ENCODE measurements at regions not wholly inside any gene's neighbourhood (a gene's known extent, or its start where the extent isn't known, plus 50 kb on each side); places are given as distances from the start of the nearest gene placed in this dataset.

GRCh38 chr1:82823876-82824275 lies 1023.1 kb downstream of the ADGRL2 start:
- no peaks in the 10 kb centered on the region for H3K27me3 ChIP-seq
- H3K9me3 ChIP-seq (replicated peaks in 1 of 3) = no peaks in the 10 kb centered on the region
- H3K36me3 ChIP-seq (replicated peaks in 1 of 2) = no peaks in the 10 kb centered on the region
- whole genome bisulfite sequencing, 4 donors = 83 to 91% (median 87%) methylated on average over 3 of the region's 3 CpGs
- no peaks in the 10 kb centered on the region for H3K4me1 ChIP-seq (replicated peaks in 1 of 2)
- no peak for DNase-seq
- no peak overlapping the region for H3K4me3 ChIP-seq
- TF ChIP-seq POLR2A (IDR thresholded peaks at IDR 0.05) = no peak
- TF ChIP-seq CTCF (IDR thresholded peaks at IDR 0.05) = no peak
- intact Hi-C loops (cut with DNase I) = no loop called here
- no peak overlapping the region for H3K27ac ChIP-seq

- 72 to 83% (median 75%) methylated on average over 3 of the region's 3 CpGs for WGBS, 4 donors
- no peak overlapping the region for H3K27ac ChIP-seq
- no peak for DNase-seq
- no peaks in the 10 kb centered on the region for H3K36me3 ChIP-seq (replicated peaks in 1 of 2)
- intact Hi-C loops (cut with DNase I) = no loop called here
- H3K9me3 ChIP-seq (replicated peaks in 1 of 3) = no peaks in the 10 kb centered on the region
- no peaks in the 10 kb centered on the region for H3K27me3 ChIP-seq
- TF ChIP-seq CTCF (IDR thresholded peaks at IDR 0.05) (no peak), POLR2A (IDR thresholded peaks at IDR 0.05) (no peak)
- H3K4me3 ChIP-seq = no peak overlapping the region
- no peaks in the 10 kb centered on the region for H3K4me1 ChIP-seq (replicated peaks in 1 of 2)
These were observed 1020.1 kb downstream of the ADGRL2 start for GRCh38 chr1:82820816-82821215.

GRCh38 chr1:82819234-82819633 lies 1018.5 kb downstream of the ADGRL2 start:
- 42 to 74% (median 64%) methylated on average over 1 of the region's 1 CpG for WGBS, 4 donors
- Histone ChIP-seq H3K27ac (no peak overlapping the region), H3K9me3 (replicated peaks in 1 of 3) (no peaks in the 10 kb centered on the region), H3K4me1 (replicated peaks in 1 of 2) (no peaks in the 10 kb centered on the region), H3K4me3 (no peak overlapping the region), H3K27me3 (no peaks in the 10 kb centered on the region), H3K36me3 (replicated peaks in 1 of 2) (no peaks in the 10 kb centered on the region)
- DNase-seq = no peak
- intact Hi-C loops (cut with DNase I) = no loop called here
- TF ChIP-seq CTCF (IDR thresholded peaks at IDR 0.05) = no peak
- TF ChIP-seq POLR2A (IDR thresholded peaks at IDR 0.05) = no peak

- no peak for DNase-seq
- Histone ChIP-seq H3K27ac (no peak overlapping the region), H3K4me1 (replicated peaks in 1 of 2) (no peaks in the 10 kb centered on the region), H3K9me3 (replicated peaks in 1 of 3) (no peaks in the 10 kb centered on the region), H3K27me3 (no peaks in the 10 kb centered on the region), H3K4me3 (no peak overlapping the region), H3K36me3 (replicated peaks in 1 of 2) (no peaks in the 10 kb centered on the region)
- TF ChIP-seq POLR2A (IDR thresholded peaks at IDR 0.05) = no peak
- no peak for TF ChIP-seq CTCF (IDR thresholded peaks at IDR 0.05)
- intact Hi-C loops (cut with DNase I) = no loop called here
- 88 to 97% (median 90%) methylated on average over 1 of the region's 1 CpG for WGBS, 4 donors
These were observed 1017.9 kb downstream of the ADGRL2 start for GRCh38 chr1:82818586-82818985.

Measured in adrenal gland (tissue), 9 donors.